Astrocyte (in vitro differentiated cells and primary cell): ENCODE measurements at regions not wholly inside any gene's neighbourhood (a gene's known extent, or its start where the extent isn't known, plus 50 kb on each side); places are given as distances from the start of the nearest gene placed in this dataset.

Experiments used
- EZH2 ChIP-seq: IDR thresholded peaks from 2 replicates; pipeline ENCODE4 v1.6.1; 2012; ENCODE audit warnings: mild to moderate bottlenecking, low read length, inconsistent platforms; ENCODE audit not compliant: insufficient read depth
- TF ChIP-seq, protein P1 (sequence below): IDR thresholded peaks from 2 replicates; pipeline ENCODE4 v1.5.1; 2011; ENCODE audit warnings: low read depth, mild to moderate bottlenecking, inconsistent platforms, low read length, moderate library complexity; ENCODE audit not compliant: insufficient read depth

DNA sequence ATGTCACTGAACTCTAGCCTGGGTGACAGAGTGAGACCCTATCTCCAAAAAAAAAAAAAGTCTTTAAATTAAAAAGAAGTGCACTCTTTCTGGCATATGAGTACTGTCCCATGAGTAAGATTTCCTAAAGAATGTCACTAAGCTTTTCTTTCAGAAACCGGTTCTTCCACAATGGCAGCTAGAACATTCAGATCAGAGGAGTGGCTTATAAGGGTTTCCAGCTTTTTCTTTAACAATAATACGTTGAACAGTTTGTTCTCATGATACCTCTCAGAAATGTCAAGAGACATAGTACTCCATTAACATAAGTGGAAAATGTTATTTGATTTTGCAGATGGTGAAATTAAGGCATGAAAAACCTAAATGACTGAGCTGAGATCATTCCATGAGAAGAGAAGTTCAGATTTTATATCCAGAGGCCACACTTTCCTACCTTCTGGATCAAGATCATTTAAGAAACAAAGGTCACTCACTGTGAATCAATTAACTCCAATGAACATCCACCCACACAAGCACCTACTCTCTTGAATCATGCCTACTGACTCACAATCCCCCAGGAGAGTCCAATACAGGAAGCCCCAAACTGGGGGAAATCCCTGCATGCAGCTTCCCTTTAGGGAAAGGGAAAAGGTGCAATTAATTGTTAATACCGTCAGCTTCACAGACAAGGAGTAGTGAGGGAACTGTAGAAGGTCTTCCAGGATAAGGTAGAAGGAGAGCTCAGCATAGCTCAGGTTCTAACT, 86.9 kb downstream of the SPTSSA start:
- TF ChIP-seq, protein P1, sequence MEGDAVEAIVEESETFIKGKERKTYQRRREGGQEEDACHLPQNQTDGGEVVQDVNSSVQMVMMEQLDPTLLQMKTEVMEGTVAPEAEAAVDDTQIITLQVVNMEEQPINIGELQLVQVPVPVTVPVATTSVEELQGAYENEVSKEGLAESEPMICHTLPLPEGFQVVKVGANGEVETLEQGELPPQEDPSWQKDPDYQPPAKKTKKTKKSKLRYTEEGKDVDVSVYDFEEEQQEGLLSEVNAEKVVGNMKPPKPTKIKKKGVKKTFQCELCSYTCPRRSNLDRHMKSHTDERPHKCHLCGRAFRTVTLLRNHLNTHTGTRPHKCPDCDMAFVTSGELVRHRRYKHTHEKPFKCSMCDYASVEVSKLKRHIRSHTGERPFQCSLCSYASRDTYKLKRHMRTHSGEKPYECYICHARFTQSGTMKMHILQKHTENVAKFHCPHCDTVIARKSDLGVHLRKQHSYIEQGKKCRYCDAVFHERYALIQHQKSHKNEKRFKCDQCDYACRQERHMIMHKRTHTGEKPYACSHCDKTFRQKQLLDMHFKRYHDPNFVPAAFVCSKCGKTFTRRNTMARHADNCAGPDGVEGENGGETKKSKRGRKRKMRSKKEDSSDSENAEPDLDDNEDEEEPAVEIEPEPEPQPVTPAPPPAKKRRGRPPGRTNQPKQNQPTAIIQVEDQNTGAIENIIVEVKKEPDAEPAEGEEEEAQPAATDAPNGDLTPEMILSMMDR: no peak
- TF ChIP-seq EZH2: no peak
